Coronary artery (tissue), 2 donors: ENCODE measurements at regions not wholly inside any gene's neighbourhood (a gene's known extent, or its start where the extent isn't known, plus 50 kb on each side); places are given as distances from the start of the nearest gene placed in this dataset.
"Not testable (repeated sequence)": the region's sequence is repeated elsewhere in the genome, so short reads cannot be mapped to it uniquely, and the experiment has no call there.

Experiments used
- DNase-seq: peaks from one replicate; pipeline ENCODE4 v3.0.0-alpha.2; 2017; ENCODE audit warnings: low spot score
- H3K27ac ChIP-seq, 2 donors: fragments of 200-600 bp; sonication (generic); one replicate each; pipeline ENCODE4 v1.5.1; 2016 to 2019
- H3K4me3 ChIP-seq: fragments of 200-600 bp; sonication (generic); 2 replicates; pipeline ENCODE4 v1.5.1; 2016; ENCODE audit warnings: mild to moderate bottlenecking, moderate library complexity
- CTCF ChIP-seq: fragments of 200-600 bp; sonication (generic); IDR thresholded peaks from one replicate; pipeline ENCODE4 v1.5.1; 2019; ENCODE audit warnings: antibody characterized with exemption

GRCh38 chr5:19270153-19270552 lies 717.8 kb downstream of the CDH18 start:
- no peak overlapping the region for H3K27ac ChIP-seq
- no peak overlapping the region for H3K4me3 ChIP-seq
- no peak for TF ChIP-seq CTCF
- DNase-seq: no peak

GRCh38 chr5:19274578-19274977 lies 713.4 kb downstream of the CDH18 start:
- DNase-seq: no peak
- no peak for TF ChIP-seq CTCF
- Histone ChIP-seq H3K4me3 (no peak overlapping the region), H3K27ac (no peak overlapping the region)

- DNase-seq: no peak
- no peak for TF ChIP-seq CTCF
- Histone ChIP-seq H3K4me3 (no peak overlapping the region), H3K27ac (no peak overlapping the region)
These were observed 702.7 kb downstream of the CDH18 start for GRCh38 chr5:19285286-19285685.

GRCh38 chr5:19287548-19288277 lies 700.3 kb downstream of the CDH18 start:
- not testable (repeated sequence) for H3K27ac ChIP-seq, H3K4me3 ChIP-seq, DNase-seq

- not testable (repeated sequence) for H3K4me3 ChIP-seq, DNase-seq, H3K27ac ChIP-seq
These were observed 699.7 kb downstream of the CDH18 start for GRCh38 chr5:19288311-19288710.

GRCh38 chr5:19297934-19298333 lies 690.1 kb downstream of the CDH18 start:
- no peak for DNase-seq
- H3K4me3 ChIP-seq: no peak overlapping the region
- no peak overlapping the region for H3K27ac ChIP-seq
- no peak for TF ChIP-seq CTCF

GRCh38 chr5:19301271-19301670 lies 686.7 kb downstream of the CDH18 start:
- no peak for TF ChIP-seq CTCF
- DNase-seq: no peak
- no peak overlapping the region for H3K4me3 ChIP-seq

GRCh38 chr5:19314840-19315239 lies 673.2 kb downstream of the CDH18 start:
- DNase-seq: no peak
- Histone ChIP-seq H3K27ac (no peak overlapping the region), H3K4me3 (no peak overlapping the region)
- no peak for TF ChIP-seq CTCF

More at GRCh38 chr5:19301271-19301670, 686.7 kb downstream of the CDH18 start:
- no peak overlapping the region for H3K27ac ChIP-seq
